Breast epithelium (tissue), 4 donors: ENCODE measurements at regions not wholly inside any gene's neighbourhood (a gene's known extent, or its start where the extent isn't known, plus 50 kb on each side); places are given as distances from the start of the nearest gene placed in this dataset.

ENCODE experiments used
- DNase-seq, 2 donors: peaks; one replicate each; pipeline ENCODE4 v3.0.0-alpha.2; 2019; ENCODE audit warnings: low spot score in 2 of 2
- H3K27ac ChIP-seq, 2 donors: fragments of 200-600 bp; sonication (generic) in 1 of 2; one replicate each; pipeline ENCODE4 v1.5.1; 2016 to 2019; ENCODE audit warnings: mild to moderate bottlenecking in 1 of 2
- H3K27me3 ChIP-seq, 2 donors: fragments of 200-600 bp; sonication (generic) in 1 of 2; one replicate each; pipeline versions ENCODE4 v1.5.1 to v1.6.0; 2017 to 2019; ENCODE audit warnings: control low read depth in 1 of 2, mild to moderate bottlenecking in 1 of 2
- H3K36me3 ChIP-seq: fragments of 200-600 bp; one replicate; pipeline ENCODE4 v1.5.1; 2019
- H3K4me1 ChIP-seq, 2 donors: fragments of 200-600 bp; sonication (generic); one replicate each; pipeline ENCODE4 v1.5.1; 2016 to 2019; ENCODE audit warnings: control low read depth in 1 of 2
- H3K4me3 ChIP-seq, 3 donors: fragments of 200-600 bp; sonication (generic); 1 replicate in 2 of 3; 2 replicates in 1 of 3; pipeline ENCODE4 v1.5.1; 2016 to 2019; ENCODE audit warnings: mild to moderate bottlenecking in 3 of 3, moderate library complexity in 2 of 3
- H3K9me3 ChIP-seq, 2 donors: fragments of 200-600 bp; sonication (generic) in 1 of 2; one replicate each; pipeline ENCODE4 v1.5.1; 2016 to 2019; ENCODE audit warnings: control low read depth in 1 of 2
- POLR2A ChIP-seq: fragments of 450-650 bp; IDR thresholded peaks from one replicate; pipeline ENCODE4 v1.6.1; 2016; ENCODE audit warnings: antibody characterized with exemption, mild to moderate bottlenecking, moderate library complexity
- POLR2AphosphoS5 ChIP-seq, 3 donors: sonication (generic); formaldehyde crosslinking; IDR thresholded peaks; one replicate each; pipeline ENCODE4 v1.6.1; 2017; ENCODE audit warnings: antibody characterized with exemption in 3 of 3
- intact Hi-C: fragments of 100-400 bp; cut with DNase I; formaldehyde crosslinking; loops from one replicate; pipeline ENCODE4 v1.15.1; 2023; ENCODE audit warnings: low total_unique reads
- TF ChIP-seq, protein P1 (sequence below), 3 donors: fragments of 450-650 bp; IDR thresholded peaks; one replicate each; pipeline ENCODE4 v1.5.1; 2016 to 2017; ENCODE audit warnings: antibody characterized with exemption in 3 of 3, mild to moderate bottlenecking in 3 of 3, moderate library complexity in 3 of 3

DNA sequence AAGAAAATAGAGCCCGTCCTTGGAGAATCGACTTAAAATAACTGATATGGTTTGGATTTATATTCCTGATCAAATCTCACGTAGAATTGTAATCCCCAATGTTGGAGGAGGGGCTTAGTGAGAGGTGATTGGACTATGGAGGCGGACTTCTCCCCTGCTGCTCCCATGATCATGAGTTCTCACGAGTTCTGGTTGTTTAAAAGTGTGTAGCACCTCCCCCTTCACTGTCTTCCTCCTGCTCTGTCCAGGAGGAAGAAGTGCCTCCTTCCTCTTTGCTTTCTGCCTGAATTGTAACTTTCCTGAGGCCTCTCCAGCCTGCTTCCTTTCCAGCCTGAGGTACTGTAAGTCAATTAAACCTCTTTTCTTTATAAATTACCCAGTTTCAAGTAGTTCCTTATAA, 529.2 kb downstream of the HAO1 start:
- Histone ChIP-seq H3K27me3 (no peaks in the 10 kb centered on the region), H3K9me3 (no peaks in the 10 kb centered on the region), H3K27ac (no peak overlapping the region), H3K4me1 (no peaks in the 10 kb centered on the region), H3K36me3 (no peaks in the 10 kb centered on the region), H3K4me3 (no peak overlapping the region)
- DNase-seq: no peak
- TF ChIP-seq POLR2A: no peak
- TF ChIP-seq POLR2AphosphoS5 (IDR thresholded peaks at IDR 0.05): no peak
- TF ChIP-seq, protein P1, sequence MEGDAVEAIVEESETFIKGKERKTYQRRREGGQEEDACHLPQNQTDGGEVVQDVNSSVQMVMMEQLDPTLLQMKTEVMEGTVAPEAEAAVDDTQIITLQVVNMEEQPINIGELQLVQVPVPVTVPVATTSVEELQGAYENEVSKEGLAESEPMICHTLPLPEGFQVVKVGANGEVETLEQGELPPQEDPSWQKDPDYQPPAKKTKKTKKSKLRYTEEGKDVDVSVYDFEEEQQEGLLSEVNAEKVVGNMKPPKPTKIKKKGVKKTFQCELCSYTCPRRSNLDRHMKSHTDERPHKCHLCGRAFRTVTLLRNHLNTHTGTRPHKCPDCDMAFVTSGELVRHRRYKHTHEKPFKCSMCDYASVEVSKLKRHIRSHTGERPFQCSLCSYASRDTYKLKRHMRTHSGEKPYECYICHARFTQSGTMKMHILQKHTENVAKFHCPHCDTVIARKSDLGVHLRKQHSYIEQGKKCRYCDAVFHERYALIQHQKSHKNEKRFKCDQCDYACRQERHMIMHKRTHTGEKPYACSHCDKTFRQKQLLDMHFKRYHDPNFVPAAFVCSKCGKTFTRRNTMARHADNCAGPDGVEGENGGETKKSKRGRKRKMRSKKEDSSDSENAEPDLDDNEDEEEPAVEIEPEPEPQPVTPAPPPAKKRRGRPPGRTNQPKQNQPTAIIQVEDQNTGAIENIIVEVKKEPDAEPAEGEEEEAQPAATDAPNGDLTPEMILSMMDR (IDR thresholded peaks at IDR 0.05): no peak
- intact Hi-C loops: no loop called here

DNA sequence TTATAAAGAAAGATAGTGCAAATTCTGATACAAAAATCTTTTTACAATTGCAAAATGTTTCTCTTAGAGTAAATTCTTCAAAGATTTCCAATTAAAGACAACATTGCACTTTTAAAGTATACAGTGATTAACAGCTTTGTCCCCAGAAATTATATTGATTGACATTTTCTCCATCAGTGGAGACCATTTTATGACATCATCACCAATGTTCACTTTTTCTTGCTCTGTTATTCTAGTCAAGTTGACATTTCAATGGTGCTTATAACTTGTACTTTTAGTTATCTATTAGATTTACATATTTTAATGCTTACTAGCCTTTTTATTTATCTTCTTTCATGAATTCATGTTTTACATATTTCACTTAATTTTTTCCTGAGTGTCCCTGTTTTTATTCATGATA, 524.8 kb downstream of the HAO1 start:
- Histone ChIP-seq H3K4me3 (no peak overlapping the region), H3K9me3 (no peaks in the 10 kb centered on the region), H3K27ac (no peak overlapping the region), H3K4me1 (no peaks in the 10 kb centered on the region), H3K36me3 (no peaks in the 10 kb centered on the region), H3K27me3 (no peaks in the 10 kb centered on the region)
- no peak for DNase-seq
- intact Hi-C loops: no loop called here
- TF ChIP-seq POLR2AphosphoS5 (IDR thresholded peaks at IDR 0.05) (no peak), POLR2A (no peak)
- TF ChIP-seq, protein P1 (IDR thresholded peaks at IDR 0.05): no peak

DNA sequence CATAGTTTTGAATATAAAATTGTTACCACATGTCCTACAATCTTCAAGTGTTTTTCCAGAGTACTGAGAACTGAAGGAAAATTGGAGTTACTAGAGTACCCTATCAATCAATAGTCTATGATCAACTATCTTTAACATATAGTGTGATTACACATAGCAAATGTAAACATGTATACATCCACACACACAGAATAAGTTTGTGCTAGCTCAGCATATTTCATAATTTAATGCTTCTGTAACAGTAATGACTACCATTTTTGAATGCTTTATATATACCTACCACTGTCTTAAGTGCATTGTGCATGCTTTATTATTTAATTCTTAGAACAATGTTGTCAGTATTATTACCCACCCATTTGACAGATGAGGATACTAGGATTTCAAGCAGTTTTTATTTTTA, 523.9 kb downstream of the HAO1 start:
- no peaks in the 10 kb centered on the region for H3K9me3 ChIP-seq
- no peak for TF ChIP-seq POLR2AphosphoS5 (IDR thresholded peaks at IDR 0.05)
- TF ChIP-seq, protein P1 (IDR thresholded peaks at IDR 0.05): no peak
- intact Hi-C loops: no loop called here
- H3K36me3 ChIP-seq: no peaks in the 10 kb centered on the region
- no peaks in the 10 kb centered on the region for H3K27me3 ChIP-seq
- no peak overlapping the region for H3K4me3 ChIP-seq
- DNase-seq: no peak
- H3K4me1 ChIP-seq: no peaks in the 10 kb centered on the region
- H3K27ac ChIP-seq: no peak overlapping the region

DNA sequence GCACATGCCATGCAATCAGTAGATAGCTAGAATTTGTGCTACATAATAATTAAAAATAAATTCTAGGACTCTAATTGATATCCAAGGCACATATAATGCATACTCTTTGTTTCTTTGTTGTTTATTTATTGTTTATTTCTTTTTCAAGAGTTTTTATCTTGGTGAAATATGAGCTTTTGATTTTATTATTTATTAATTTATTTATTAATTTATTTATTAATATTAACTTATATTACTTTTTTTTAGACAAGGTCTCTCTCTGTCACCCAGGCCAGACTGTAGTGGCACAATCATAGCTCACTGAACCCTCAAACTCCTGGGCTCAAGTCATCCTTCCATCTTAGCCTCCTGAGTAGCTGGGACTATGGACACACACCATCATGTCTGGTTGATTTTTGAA, 519.9 kb downstream of the HAO1 start:
- H3K36me3 ChIP-seq: no peaks in the 10 kb centered on the region
- no peak for DNase-seq
- no peaks in the 10 kb centered on the region for H3K9me3 ChIP-seq
- intact Hi-C loops: no loop called here
- TF ChIP-seq, protein P1 (IDR thresholded peaks at IDR 0.05): no peak
- TF ChIP-seq POLR2A (no peak), POLR2AphosphoS5 (IDR thresholded peaks at IDR 0.05) (no peak)
- H3K4me1 ChIP-seq: no peaks in the 10 kb centered on the region
- no peaks in the 10 kb centered on the region for H3K27me3 ChIP-seq
- H3K27ac ChIP-seq: no peak overlapping the region
- no peak overlapping the region for H3K4me3 ChIP-seq

DNA sequence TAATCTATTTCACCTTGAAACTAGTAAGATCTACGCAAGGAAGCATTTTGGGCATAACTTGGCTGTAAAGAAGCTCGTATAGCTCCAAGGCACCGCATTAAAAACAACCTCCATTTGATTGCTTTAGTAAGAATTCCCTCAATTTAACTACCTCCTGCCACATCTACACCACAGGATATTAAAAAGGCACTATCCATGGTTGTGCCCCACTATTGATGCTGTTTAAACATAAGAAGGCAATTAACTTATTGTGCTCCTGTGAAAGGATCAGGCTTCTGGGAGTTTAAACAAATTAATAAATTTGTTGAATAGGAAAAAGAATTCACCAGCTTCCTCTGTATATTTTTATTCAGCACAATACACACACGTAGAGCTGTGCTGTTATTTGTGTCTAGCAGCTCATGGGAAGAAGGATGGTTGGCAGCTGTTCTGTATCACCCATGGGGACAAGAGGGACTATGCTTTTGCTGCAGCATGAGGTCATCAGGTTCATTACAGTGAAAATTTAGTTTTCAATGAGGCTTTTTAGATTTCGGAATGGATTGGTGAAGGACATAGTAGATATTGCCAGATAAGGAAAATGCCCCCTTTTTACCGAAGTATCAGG, 513.3 kb downstream of the HAO1 start:
- TF ChIP-seq, protein P1 (IDR thresholded peaks at IDR 0.05): no peak
- TF ChIP-seq POLR2AphosphoS5 (IDR thresholded peaks at IDR 0.05) (no peak), POLR2A (no peak)
- intact Hi-C loops: no loop called here
- no peak for DNase-seq

More for the DNA sequence above, 513.3 kb downstream of the HAO1 start:
- Histone ChIP-seq H3K4me1 (no peaks in the 10 kb centered on the region), H3K27ac (no peak overlapping the region), H3K27me3 (no peaks in the 10 kb centered on the region), H3K9me3 (no peaks in the 10 kb centered on the region), H3K36me3 (no peaks in the 10 kb centered on the region), H3K4me3 (no peak overlapping the region)
